ENCODE measurements at regions not wholly inside any gene's neighbourhood (a gene's known extent, or its start where the extent isn't known, plus 50 kb on each side); places are given as distances from the start of the nearest gene placed in this dataset.

DNA sequence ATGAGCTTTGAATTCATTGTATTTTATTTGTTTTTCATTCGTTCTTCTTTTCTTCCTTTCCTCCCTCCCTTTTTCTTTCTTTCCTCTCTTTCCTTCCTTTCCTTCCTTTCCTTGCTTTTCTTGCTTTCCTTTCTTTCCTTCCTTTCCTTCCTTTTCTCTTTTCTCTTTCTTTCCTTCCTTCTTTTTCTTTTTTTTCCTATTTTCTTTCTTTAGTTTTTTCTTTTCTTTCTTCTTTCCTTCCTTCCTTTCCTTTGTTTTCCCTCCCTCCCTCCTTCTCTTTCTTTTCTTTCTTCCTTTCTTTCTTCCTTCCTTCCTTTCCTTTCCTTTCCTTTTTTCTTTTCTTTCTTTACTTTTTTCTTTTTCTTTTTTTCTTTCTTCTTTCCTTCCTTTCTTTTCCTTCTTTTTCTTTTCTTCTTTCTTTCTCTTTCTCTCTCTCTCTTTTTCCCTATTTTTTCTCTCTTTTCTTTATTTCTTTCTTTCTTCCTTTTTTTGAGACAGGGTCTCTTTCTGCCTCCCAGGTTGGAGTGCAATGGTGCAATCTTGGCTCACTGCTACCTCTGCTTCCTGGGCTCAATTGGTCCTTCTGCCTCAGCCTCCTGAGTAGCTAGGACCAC is 357.1 kb upstream of the PRR16 start:
- TF ChIP-seq CTCF (IDR thresholded peaks at IDR 0.05; ENCODE audit: low read depth, low read length, poor library complexity, severe bottlenecking) = no peak
- TF ChIP-seq EZH2phosphoT487 (IDR thresholded peaks at IDR 0.05; ENCODE audit: borderline replicate concordance, low read length) = no peak

All from DOHH2 (cell line).